ENCODE measurements at regions not wholly inside any gene's neighbourhood (a gene's known extent, or its start where the extent isn't known, plus 50 kb on each side); places are given as distances from the start of the nearest gene placed in this dataset.
A peak's percentile ranks its signal among the peaks of the same experiment; 100 is the strongest.

DNA sequence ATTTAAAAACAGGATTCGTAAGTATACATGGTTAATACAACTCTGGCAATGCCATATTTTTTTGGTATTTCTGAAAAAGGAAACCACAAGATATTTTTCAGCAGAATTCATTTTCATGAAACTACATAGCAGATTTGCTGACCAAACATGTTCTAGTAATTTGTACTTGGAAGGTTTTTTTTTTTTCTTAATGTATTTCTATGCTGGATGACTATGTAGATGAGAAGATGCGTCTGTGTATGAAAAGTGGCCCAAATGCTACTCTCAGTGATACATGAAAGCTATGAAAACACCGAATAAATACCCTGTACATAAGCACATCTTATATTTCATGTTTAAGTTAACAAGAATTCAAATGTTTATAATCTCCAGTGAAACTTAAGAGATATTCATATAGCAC is 400.9 kb upstream of the CYLC2 start:
- Histone ChIP-seq H3K4me1 (ENCODE audit: low read length) (peaks cover 13% of the 10 kb centered on the region), H3K4me2 (ENCODE audit: low read depth, low read length) (peak overlapping the region; percentile 37; the same call in 1 of the 2 replicates), H3K36me3 (replicated peaks; ENCODE audit: insufficient read depth, low read length) (no peaks in the 10 kb centered on the region), H3K9me2 (replicated peaks; ENCODE audit: insufficient read depth, low read length) (no peaks in the 10 kb centered on the region), H3K4me3 (ENCODE audit: low read length) (no peak overlapping the region), H3K79me2 (ENCODE audit: low read length) (no peaks in the 10 kb centered on the region), H3F3A (ENCODE audit: insufficient read depth, low read length) (0 out of 2 replicates have a peak, but pooled peaks cover 7% of the 10 kb centered on the region), H3K27me3 (replicated peaks; ENCODE audit: insufficient read depth, low read length) (no peaks in the 10 kb centered on the region), H3K27ac (ENCODE audit: low read length) (no peak overlapping the region), H2AFZ (ENCODE audit: low read length) (no peak overlapping the region), H3K9me3 (replicated peaks; ENCODE audit: insufficient read depth, low read length) (no peaks in the 10 kb centered on the region), H4K20me1 (ENCODE audit: insufficient read depth, low read length) (no peaks in the 10 kb centered on the region), H3K9ac (ENCODE audit: low read length) (no peak overlapping the region)
- peak; percentile 84 for DNase-seq
- TF ChIP-seq, protein P1, sequence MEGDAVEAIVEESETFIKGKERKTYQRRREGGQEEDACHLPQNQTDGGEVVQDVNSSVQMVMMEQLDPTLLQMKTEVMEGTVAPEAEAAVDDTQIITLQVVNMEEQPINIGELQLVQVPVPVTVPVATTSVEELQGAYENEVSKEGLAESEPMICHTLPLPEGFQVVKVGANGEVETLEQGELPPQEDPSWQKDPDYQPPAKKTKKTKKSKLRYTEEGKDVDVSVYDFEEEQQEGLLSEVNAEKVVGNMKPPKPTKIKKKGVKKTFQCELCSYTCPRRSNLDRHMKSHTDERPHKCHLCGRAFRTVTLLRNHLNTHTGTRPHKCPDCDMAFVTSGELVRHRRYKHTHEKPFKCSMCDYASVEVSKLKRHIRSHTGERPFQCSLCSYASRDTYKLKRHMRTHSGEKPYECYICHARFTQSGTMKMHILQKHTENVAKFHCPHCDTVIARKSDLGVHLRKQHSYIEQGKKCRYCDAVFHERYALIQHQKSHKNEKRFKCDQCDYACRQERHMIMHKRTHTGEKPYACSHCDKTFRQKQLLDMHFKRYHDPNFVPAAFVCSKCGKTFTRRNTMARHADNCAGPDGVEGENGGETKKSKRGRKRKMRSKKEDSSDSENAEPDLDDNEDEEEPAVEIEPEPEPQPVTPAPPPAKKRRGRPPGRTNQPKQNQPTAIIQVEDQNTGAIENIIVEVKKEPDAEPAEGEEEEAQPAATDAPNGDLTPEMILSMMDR (IDR thresholded peaks at IDR 0.05; ENCODE audit: low read length): no peak
- TF ChIP-seq EZH2 (optimal IDR thresholded peaks at IDR 0.05; ENCODE audit: low read depth, low read length): no peak
- no peak for TF ChIP-seq EZH2phosphoT487 (IDR thresholded peaks at IDR 0.05; ENCODE audit: low read length)

DNA sequence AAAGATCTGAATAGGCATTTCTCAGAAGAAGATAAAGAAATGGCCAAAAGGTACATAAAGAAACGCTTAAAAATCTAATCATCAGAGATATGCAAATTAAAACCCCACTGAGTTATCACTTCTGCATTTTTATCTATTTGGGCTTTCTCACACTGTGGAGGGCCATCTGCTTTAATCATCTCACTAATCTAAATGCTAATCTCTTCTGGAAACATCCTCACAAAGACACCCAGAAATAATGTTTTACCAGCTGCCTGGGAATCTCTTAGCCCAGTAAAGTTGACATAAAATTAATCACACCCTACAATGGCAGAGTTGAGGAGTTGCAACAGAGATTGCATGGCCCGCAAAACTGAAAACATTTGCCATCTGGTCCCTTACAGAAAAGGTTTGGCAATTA is 407.9 kb upstream of the CYLC2 start:
- TF ChIP-seq, protein P1 (IDR thresholded peaks at IDR 0.05; ENCODE audit: low read length): no peak
- no peak for TF ChIP-seq EZH2phosphoT487 (IDR thresholded peaks at IDR 0.05; ENCODE audit: low read length)
- no peak for TF ChIP-seq EZH2 (optimal IDR thresholded peaks at IDR 0.05; ENCODE audit: low read depth, low read length)
- H3K9me3 ChIP-seq (replicated peaks; ENCODE audit: insufficient read depth, low read length): no peaks in the 10 kb centered on the region

DNA sequence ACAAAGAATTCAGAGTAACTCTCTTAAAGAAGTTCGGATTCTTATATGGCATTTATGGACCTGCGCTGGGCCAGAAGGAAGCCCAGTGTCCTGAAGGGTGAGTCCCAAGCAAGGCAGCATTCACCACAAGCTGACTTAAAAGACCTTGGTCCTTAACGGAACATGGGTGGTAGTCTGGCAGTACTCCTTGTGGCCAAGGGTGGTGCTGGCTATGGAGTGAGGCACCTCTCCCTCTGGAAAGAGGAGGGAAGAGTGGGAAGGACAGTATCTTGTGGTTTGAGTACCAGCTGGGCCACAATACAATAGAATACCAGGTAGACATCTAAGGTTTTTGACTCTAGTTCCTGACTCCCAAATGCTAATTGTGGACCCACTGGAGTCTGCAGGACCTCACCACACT is 425.7 kb upstream of the CYLC2 start:
- Histone ChIP-seq H3K36me3 (replicated peaks; ENCODE audit: insufficient read depth, low read length) (no peaks in the 10 kb centered on the region), H3K4me3 (ENCODE audit: low read length) (no peak overlapping the region), H4K20me1 (ENCODE audit: insufficient read depth, low read length) (no peaks in the 10 kb centered on the region), H3K79me2 (ENCODE audit: low read length) (no peaks in the 10 kb centered on the region), H3F3A (ENCODE audit: insufficient read depth, low read length) (no peaks in the 10 kb centered on the region), H3K9me2 (replicated peaks; ENCODE audit: insufficient read depth, low read length) (no peaks in the 10 kb centered on the region), H2AFZ (ENCODE audit: low read length) (no peak overlapping the region), H3K9ac (ENCODE audit: low read length) (no peak overlapping the region), H3K4me1 (ENCODE audit: low read length) (no peaks in the 10 kb centered on the region), H3K9me3 (replicated peaks; ENCODE audit: insufficient read depth, low read length) (no peaks in the 10 kb centered on the region), H3K27me3 (replicated peaks; ENCODE audit: insufficient read depth, low read length) (no peaks in the 10 kb centered on the region), H3K4me2 (ENCODE audit: low read depth, low read length) (no peak overlapping the region), H3K27ac (ENCODE audit: low read length) (no peak overlapping the region)
- TF ChIP-seq EZH2phosphoT487 (IDR thresholded peaks at IDR 0.05; ENCODE audit: low read length): no peak
- DNase-seq: no peak

More for the DNA sequence above, 407.9 kb upstream of the CYLC2 start:
- no peaks in the 10 kb centered on the region for H3K36me3 ChIP-seq (replicated peaks; ENCODE audit: insufficient read depth, low read length)
- no peak overlapping the region for H3K4me3 ChIP-seq (ENCODE audit: low read length)
- H3K79me2 ChIP-seq (ENCODE audit: low read length): no peaks in the 10 kb centered on the region
- H3K27ac ChIP-seq (ENCODE audit: low read length): no peak overlapping the region
- H3K4me2 ChIP-seq (ENCODE audit: low read depth, low read length): no peak overlapping the region
- H4K20me1 ChIP-seq (ENCODE audit: insufficient read depth, low read length): no peaks in the 10 kb centered on the region
- H3K9me2 ChIP-seq (replicated peaks; ENCODE audit: insufficient read depth, low read length): no peaks in the 10 kb centered on the region
- H3K4me1 ChIP-seq (ENCODE audit: low read length): no peaks in the 10 kb centered on the region
- no peak overlapping the region for H2AFZ ChIP-seq (ENCODE audit: low read length)
- no peaks in the 10 kb centered on the region for H3K27me3 ChIP-seq (replicated peaks; ENCODE audit: insufficient read depth, low read length)
- no peak for DNase-seq
- H3F3A ChIP-seq (ENCODE audit: insufficient read depth, low read length): no peaks in the 10 kb centered on the region
- H3K9ac ChIP-seq (ENCODE audit: low read length): no peak overlapping the region

DNA sequence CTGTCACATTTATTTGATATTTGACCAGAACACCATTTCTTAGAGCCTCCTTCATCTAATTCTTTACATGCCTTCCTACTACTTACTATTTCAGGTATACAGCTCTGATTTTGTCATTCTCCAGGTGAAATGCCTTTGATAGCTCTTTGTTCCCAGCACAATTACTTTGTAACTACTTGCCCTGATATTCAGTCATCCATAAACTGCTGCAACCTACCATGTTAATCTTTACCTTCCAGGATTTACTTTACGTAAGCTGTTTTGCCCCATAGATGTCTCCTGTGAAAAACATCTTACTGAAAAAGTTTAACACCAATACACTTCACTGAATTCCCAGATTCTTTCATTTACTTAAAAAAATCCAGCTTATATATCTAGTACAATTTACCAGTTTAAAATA is 443.8 kb upstream of the CYLC2 start:
- H2AFZ ChIP-seq (ENCODE audit: low read length): no peak overlapping the region
- H4K20me1 ChIP-seq (ENCODE audit: insufficient read depth, low read length): no peaks in the 10 kb centered on the region
- H3K36me3 ChIP-seq (replicated peaks; ENCODE audit: insufficient read depth, low read length): no peaks in the 10 kb centered on the region
- H3K9ac ChIP-seq (ENCODE audit: low read length): no peak overlapping the region
- H3K79me2 ChIP-seq (ENCODE audit: low read length): no peaks in the 10 kb centered on the region
- H3K9me3 ChIP-seq (replicated peaks; ENCODE audit: insufficient read depth, low read length): no peaks in the 10 kb centered on the region
- H3K27me3 ChIP-seq (replicated peaks; ENCODE audit: insufficient read depth, low read length): no peaks in the 10 kb centered on the region
- no peak overlapping the region for H3K27ac ChIP-seq (ENCODE audit: low read length)
- H3K4me3 ChIP-seq (ENCODE audit: low read length): no peak overlapping the region
- H3K4me1 ChIP-seq (ENCODE audit: low read length): no peaks in the 10 kb centered on the region
- H3K4me2 ChIP-seq (ENCODE audit: low read depth, low read length): no peak overlapping the region
- TF ChIP-seq EZH2 (optimal IDR thresholded peaks at IDR 0.05; ENCODE audit: low read depth, low read length) (no peak), EZH2phosphoT487 (IDR thresholded peaks at IDR 0.05; ENCODE audit: low read length) (no peak)
- TF ChIP-seq, protein P1 (IDR thresholded peaks at IDR 0.05; ENCODE audit: low read length): no peak
- H3F3A ChIP-seq (ENCODE audit: insufficient read depth, low read length): no peaks in the 10 kb centered on the region
- DNase-seq: no peak
- H3K9me2 ChIP-seq (replicated peaks; ENCODE audit: insufficient read depth, low read length): no peaks in the 10 kb centered on the region
